Kidney epithelial cell (primary cell): ENCODE measurements at regions not wholly inside any gene's neighbourhood (a gene's known extent, or its start where the extent isn't known, plus 50 kb on each side); places are given as distances from the start of the nearest gene placed in this dataset.
"Not testable (repeated sequence)": the region's sequence is repeated elsewhere in the genome, so short reads cannot be mapped to it uniquely, and the experiment has no call there.

Experiments used
- DNase-seq: peaks from one replicate; pipeline ENCODE4 v3.0.0-alpha.2; 2010; ENCODE audit warnings: low read depth
- H3K27me3 ChIP-seq: 2 replicates; pipeline ENCODE4 v1.6.0; 2011; ENCODE audit warnings: low read length; ENCODE audit not compliant: control insufficient read depth, insufficient read depth
- H3K36me3 ChIP-seq: 2 replicates; pipeline ENCODE4 v1.5.1; 2011; ENCODE audit warnings: low read length; ENCODE audit not compliant: control insufficient read depth, insufficient read depth
- H3K4me3 ChIP-seq: 2 replicates; pipeline ENCODE4 v1.5.1; 2011; ENCODE audit warnings: low read depth, mild to moderate bottlenecking, control low read depth, low read length
- TF ChIP-seq, protein P1 (sequence below): IDR thresholded peaks from 2 replicates; pipeline ENCODE4 v1.5.1; 2011; ENCODE audit warnings: mild to moderate bottlenecking, moderate library complexity, low read length, control low read depth, inconsistent platforms; ENCODE audit not compliant: insufficient read depth, poor library complexity, severe bottlenecking

DNA sequence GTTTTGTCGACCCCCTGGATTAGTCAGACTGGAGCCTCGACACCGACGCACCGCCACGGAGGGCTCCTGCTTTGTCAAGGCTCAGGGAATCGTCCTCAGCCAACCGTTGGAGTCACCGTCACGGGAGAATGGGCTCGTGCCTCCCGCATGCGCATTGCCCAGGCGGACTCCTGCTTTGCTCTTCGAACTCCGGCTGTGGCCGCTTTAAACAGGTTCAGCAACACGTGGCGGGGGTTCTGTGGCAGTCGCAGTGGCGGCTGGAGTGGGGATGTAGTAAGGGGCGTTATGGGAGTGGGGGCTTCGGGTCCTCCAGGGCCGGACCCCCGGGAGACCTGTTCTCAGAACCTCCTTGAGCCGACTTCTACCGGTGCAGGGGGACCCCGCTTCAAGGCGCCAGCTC, 554.7 kb upstream of the ZNF337 start:
- not testable (repeated sequence) for H3K4me3 ChIP-seq, H3K27me3 ChIP-seq, H3K36me3 ChIP-seq, DNase-seq

DNA sequence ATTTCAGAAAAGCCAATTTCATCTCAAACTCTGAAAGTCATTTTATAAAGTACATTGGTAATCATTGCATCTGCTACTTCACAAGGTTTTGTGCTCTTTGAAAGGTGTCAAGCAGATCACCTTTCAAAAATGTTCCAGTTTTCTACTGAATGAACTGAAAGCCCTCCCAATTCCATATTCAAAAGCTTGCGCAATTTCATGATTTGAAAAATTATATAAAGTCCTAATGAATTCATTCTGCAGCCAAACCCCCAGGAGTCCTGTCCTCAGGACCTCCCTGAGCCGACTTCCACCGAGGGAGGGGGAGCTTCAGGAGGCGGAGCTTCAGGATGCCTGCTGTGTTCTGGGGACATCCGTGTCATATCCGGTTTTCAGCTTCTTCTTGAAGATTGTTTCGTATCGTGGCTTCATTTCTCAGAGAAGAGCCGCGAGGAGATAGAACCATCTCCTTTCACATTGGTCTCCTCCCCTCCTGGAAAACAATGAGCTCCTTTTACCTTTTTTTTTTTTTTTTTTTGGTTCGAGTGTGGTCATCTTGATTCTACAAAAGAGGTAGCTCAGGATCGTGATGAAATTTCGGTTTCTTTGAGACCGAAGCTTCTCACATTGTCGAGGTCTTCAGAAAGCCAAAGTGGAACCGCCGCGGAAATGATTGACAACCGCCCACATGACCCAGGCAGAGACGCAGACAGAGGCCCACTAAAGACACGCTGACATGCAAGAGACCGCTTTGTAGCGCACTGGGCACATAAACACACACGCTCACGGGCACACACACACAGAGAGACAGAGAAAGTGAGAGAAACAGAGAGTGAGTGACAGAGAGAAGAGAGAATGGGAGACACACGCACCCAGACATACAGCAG, 553.8 kb upstream of the ZNF337 start:
- not testable (repeated sequence) for H3K4me3 ChIP-seq, H3K36me3 ChIP-seq, H3K27me3 ChIP-seq, DNase-seq

DNA sequence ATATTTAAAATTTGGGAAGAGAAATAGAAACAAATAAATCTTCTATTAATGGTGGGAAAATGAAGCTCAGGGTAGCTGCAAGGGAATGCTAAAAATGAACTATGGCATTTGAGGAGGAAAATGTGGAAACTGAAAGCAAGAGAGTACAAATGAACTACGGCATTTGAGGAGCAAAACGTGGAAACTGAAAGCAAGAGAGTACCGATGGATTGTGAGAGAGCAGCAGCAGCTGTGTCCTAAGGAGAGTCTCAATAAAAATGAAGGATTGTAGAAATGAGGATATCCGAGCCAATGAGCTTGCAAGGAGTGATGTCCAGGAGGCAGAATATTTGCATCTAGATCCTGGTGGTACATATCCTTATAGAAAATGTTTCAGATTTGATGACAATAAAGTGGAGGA, 547.1 kb upstream of the ZNF337 start:
- TF ChIP-seq, protein P1, sequence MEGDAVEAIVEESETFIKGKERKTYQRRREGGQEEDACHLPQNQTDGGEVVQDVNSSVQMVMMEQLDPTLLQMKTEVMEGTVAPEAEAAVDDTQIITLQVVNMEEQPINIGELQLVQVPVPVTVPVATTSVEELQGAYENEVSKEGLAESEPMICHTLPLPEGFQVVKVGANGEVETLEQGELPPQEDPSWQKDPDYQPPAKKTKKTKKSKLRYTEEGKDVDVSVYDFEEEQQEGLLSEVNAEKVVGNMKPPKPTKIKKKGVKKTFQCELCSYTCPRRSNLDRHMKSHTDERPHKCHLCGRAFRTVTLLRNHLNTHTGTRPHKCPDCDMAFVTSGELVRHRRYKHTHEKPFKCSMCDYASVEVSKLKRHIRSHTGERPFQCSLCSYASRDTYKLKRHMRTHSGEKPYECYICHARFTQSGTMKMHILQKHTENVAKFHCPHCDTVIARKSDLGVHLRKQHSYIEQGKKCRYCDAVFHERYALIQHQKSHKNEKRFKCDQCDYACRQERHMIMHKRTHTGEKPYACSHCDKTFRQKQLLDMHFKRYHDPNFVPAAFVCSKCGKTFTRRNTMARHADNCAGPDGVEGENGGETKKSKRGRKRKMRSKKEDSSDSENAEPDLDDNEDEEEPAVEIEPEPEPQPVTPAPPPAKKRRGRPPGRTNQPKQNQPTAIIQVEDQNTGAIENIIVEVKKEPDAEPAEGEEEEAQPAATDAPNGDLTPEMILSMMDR, result no peak
- no peaks in the 10 kb centered on the region for H3K36me3 ChIP-seq
- DNase-seq, result no peak

DNA sequence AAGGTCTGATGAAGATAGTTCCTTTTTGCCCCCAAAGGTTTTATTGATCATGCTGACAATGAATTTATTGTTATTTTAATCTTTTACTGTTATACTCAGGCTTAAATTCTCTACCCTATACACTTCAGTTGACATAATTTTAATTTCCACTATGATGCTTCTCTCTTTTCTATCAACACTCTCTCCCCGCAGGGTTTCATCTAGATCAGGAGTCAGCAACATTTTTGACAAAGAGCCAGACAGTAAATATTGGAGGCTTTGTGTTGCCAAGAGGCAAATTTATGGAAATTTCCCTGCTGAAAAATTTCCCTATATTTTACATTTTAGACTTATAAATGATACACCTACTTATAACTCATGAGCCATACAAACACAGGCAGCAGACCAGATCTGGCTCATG, 524.0 kb upstream of the ZNF337 start:
- H3K36me3 ChIP-seq, H3K27me3 ChIP-seq, DNase-seq, H3K4me3 ChIP-seq: not testable (repeated sequence)

More for the DNA sequence above, 547.1 kb upstream of the ZNF337 start:
- H3K27me3 ChIP-seq, result no peaks in the 10 kb centered on the region
- H3K4me3 ChIP-seq, result no peak overlapping the region

DNA sequence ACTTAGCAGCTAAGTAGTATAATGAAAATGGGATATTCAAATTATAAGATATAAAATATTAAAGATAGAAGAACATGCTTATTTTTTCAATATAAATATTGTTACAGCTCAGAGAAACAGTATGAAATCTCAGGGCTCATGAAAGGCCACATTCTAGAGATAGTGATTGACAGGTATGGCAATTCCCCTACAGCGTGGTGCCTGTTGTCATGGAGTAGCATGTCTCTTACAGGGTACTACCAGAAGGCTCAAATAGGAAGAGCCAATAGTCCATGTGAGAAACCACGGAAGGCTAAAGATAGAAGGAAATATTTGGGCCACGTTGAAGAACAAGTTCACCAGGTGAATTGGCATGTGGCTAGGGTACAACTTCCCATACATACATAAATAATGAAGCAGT, 522.9 kb upstream of the ZNF337 start:
- not testable (repeated sequence) for DNase-seq, H3K4me3 ChIP-seq, H3K27me3 ChIP-seq, H3K36me3 ChIP-seq

DNA sequence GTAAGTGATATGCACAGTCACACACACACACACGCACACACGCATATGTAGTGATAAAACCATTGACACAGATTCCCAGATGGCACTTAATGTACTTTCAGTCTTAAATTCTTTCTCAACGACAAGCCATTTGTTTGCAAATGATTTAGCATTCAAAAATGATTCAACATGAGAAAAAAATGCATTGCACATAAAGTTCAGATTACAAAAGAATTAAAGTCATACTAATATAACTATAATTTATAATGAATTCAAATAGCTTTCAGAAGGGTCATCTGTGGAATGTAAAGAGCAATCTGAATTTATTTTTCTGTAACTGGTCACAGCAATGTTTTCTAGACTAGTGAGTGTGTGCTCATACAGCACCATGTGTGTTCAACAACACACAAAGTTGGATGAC, 521.6 kb upstream of the ZNF337 start:
- no peak for DNase-seq
- H3K36me3 ChIP-seq, result no peaks in the 10 kb centered on the region
- TF ChIP-seq, protein P1, result no peak
- H3K27me3 ChIP-seq, result no peaks in the 10 kb centered on the region
- H3K4me3 ChIP-seq, result no peak overlapping the region

DNA sequence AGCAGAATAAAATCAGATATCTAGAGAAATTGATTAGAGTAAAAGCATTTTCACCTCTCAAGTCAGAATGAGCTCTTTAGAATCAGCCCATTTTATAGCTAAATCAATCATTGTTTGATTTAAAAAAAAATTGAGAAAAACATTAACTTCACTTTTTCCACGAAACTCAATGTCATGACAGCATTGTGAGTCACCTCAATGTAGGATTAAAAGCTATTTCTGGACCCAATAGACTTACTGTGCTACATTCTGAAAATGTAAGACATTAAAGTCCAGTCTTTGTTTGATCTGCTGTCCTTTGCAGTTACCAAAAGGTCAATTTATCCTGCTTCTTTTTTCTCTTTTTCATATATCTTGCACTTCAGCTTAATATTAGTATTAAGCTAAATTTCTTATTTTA, 519.4 kb upstream of the ZNF337 start:
- no peak for DNase-seq
- TF ChIP-seq, protein P1, result no peak
- Histone ChIP-seq H3K4me3 (no peak overlapping the region), H3K36me3 (no peaks in the 10 kb centered on the region), H3K27me3 (no peaks in the 10 kb centered on the region)

DNA sequence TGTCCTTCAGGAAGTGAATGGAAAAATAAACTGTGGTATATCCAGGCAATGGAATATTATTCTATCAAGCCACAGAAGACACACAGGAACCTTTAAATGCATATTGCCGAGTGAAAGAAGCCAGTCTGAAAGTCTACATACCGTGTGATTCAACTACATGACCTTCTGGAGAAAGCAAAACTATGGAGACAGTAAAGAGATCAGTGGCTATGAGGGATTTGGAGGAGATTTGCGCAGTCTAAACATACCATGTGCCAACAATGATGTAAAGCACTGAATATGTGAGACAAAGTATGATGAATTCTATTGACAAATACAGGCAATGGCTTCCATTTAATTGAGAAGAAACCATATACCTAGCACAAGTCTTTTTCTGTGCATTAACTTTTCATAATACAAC, 518.3 kb upstream of the ZNF337 start:
- TF ChIP-seq, protein P1, result no peak
- Histone ChIP-seq H3K36me3 (no peaks in the 10 kb centered on the region), H3K27me3 (no peaks in the 10 kb centered on the region), H3K4me3 (no peak overlapping the region)
- no peak for DNase-seq
